ENCODE measurements at regions not wholly inside any gene's neighbourhood (a gene's known extent, or its start where the extent isn't known, plus 50 kb on each side); places are given as distances from the start of the nearest gene placed in this dataset.

- TF ChIP-seq CTCF (IDR thresholded peaks at IDR 0.05): no peak
- no peak for TF ChIP-seq POLR2A (IDR thresholded peaks at IDR 0.05)
Observed at GRCh38 chr2:4404363-4404762, 701.0 kb downstream of the DCDC2C start.
